GM23338 (cell line): ENCODE measurements at regions not wholly inside any gene's neighbourhood (a gene's known extent, or its start where the extent isn't known, plus 50 kb on each side); places are given as distances from the start of the nearest gene placed in this dataset.
A peak's percentile ranks its signal among the peaks of the same experiment; 100 is the strongest.

ENCODE experiments used
- ATAC-seq: fragments of 200-7000 bp; cut with Tn5 transposase; 3 replicates; pipeline ENCODE4 v1.9.1; 2020
- DNase-seq: peaks from one replicate; pipeline ENCODE4 v3.0.0-alpha.2; 2015; ENCODE audit warnings: low spot score
- H2AFZ ChIP-seq: fragments of 200-600 bp; sonication (generic); 2 replicates; pipeline ENCODE4 v1.8.0; 2016; ENCODE audit warnings: antibody characterized with exemption, mild to moderate bottlenecking, moderate library complexity
- H3F3A ChIP-seq: fragments of 200-600 bp; sonication (generic); replicated peaks from 2 replicates; pipeline ENCODE4 v1.8.0; 2017; ENCODE audit warnings: antibody characterized with exemption, mixed run types, low read depth
- H3K27ac ChIP-seq: fragments of 200-600 bp; sonication (generic); 2 replicates; pipeline ENCODE4 v1.6.1; 2016; ENCODE audit warnings: low read depth
- H3K27me3 ChIP-seq: fragments of 200-600 bp; sonication (generic); 2 replicates; pipeline ENCODE4 v1.8.0; 2016; ENCODE audit warnings: mild to moderate bottlenecking, mixed run types, moderate library complexity; ENCODE audit not compliant: insufficient read depth
- H3K36me3 ChIP-seq: fragments of 200-600 bp; sonication (generic); 2 replicates; pipeline ENCODE4 v1.8.0; 2016; ENCODE audit warnings: mild to moderate bottlenecking; ENCODE audit not compliant: insufficient read depth
- H3K4me1 ChIP-seq: fragments of 200-600 bp; sonication (generic); 2 replicates; pipeline ENCODE4 v1.8.0; 2016; ENCODE audit warnings: mild to moderate bottlenecking, moderate library complexity; ENCODE audit not compliant: insufficient read depth
- H3K4me2 ChIP-seq: fragments of 200-600 bp; sonication (generic); 2 replicates; pipeline ENCODE4 v1.7.1; 2017; ENCODE audit warnings: mixed run types
- H3K4me3 ChIP-seq: fragments of 200-600 bp; sonication (generic); 2 replicates; pipeline ENCODE4 v1.6.1; 2016; ENCODE audit warnings: mixed run types
- H3K79me2 ChIP-seq: fragments of 200-600 bp; sonication (generic); replicated peaks from 2 replicates; pipeline ENCODE4 v1.8.0; 2017; ENCODE audit warnings: mild to moderate bottlenecking; ENCODE audit not compliant: insufficient read depth
- H3K9me2 ChIP-seq: fragments of 200-600 bp; sonication (generic); 2 replicates; pipeline ENCODE4 v1.8.0; 2017; ENCODE audit not compliant: insufficient read depth
- H4K20me1 ChIP-seq: fragments of 200-600 bp; sonication (generic); replicated peaks from 2 replicates; pipeline ENCODE4 v1.8.0; 2017; ENCODE audit warnings: mild to moderate bottlenecking; ENCODE audit not compliant: insufficient read depth
- H3K27ac Mint-ChIP-seq: 2 replicates; pipeline ENCODE4 v1.8.0; 2020; ENCODE audit warnings: inconsistent platforms, mild to moderate bottlenecking, moderate library complexity, mixed read lengths
- H3K27me3 Mint-ChIP-seq: 3 replicates; pipeline ENCODE4 v1.8.0; 2022; ENCODE audit warnings: low read depth, mild to moderate bottlenecking, moderate library complexity, mixed read lengths, inconsistent platforms; ENCODE audit not compliant: insufficient read depth, poor library complexity
- H3K36me3 Mint-ChIP-seq: 3 replicates; pipeline ENCODE4 v1.8.0; 2021; ENCODE audit warnings: low read depth, mild to moderate bottlenecking, inconsistent platforms, moderate library complexity, mixed read lengths
- H3K4me1 Mint-ChIP-seq: 3 replicates; pipeline ENCODE4 v1.8.0; 2020; ENCODE audit warnings: mild to moderate bottlenecking, inconsistent platforms, mixed read lengths
- H3K4me3 Mint-ChIP-seq: 3 replicates; pipeline ENCODE4 v1.8.0; 2021; ENCODE audit warnings: moderate library complexity, mild to moderate bottlenecking, inconsistent platforms, mixed read lengths
- H3K9me3 Mint-ChIP-seq: 3 replicates; pipeline ENCODE4 v1.8.0; 2020; ENCODE audit warnings: moderate library complexity, mild to moderate bottlenecking, inconsistent platforms, mixed read lengths
- CREB1 ChIP-seq: fragments of 250-450 bp; sonication (Bioruptor Pico); IDR thresholded peaks from 2 replicates; pipeline ENCODE4 v1.5.0; 2020; ENCODE audit warnings: low read depth, mild to moderate bottlenecking, moderate library complexity
- EZH2 ChIP-seq: fragments of 200-600 bp; sonication (generic); IDR thresholded peaks from one replicate; pipeline ENCODE4 v1.8.0; 2017; ENCODE audit warnings: antibody characterized with exemption, mild to moderate bottlenecking, low read depth; ENCODE audit not compliant: unreplicated experiment
- EZH2phosphoT487 ChIP-seq: fragments of 200-600 bp; sonication (generic); IDR thresholded peaks from one replicate; pipeline ENCODE4 v1.8.1; 2018; ENCODE audit warnings: antibody characterized with exemption; ENCODE audit not compliant: unreplicated experiment
- JUNB ChIP-seq: IDR thresholded peaks from one replicate; pipeline ENCODE4 v1.6.1; 2016; ENCODE audit warnings: antibody characterized with exemption; ENCODE audit not compliant: unreplicated experiment
- NANOG ChIP-seq: IDR thresholded peaks from 2 replicates; pipeline ENCODE4 v1.6.1; 2016; ENCODE audit warnings: antibody characterized with exemption, borderline replicate concordance
- POLR2AphosphoS5 ChIP-seq: IDR thresholded peaks from 2 replicates; pipeline ENCODE4 v1.6.1; 2016; ENCODE audit warnings: antibody characterized with exemption, low read depth
- STAT1 ChIP-seq: IDR thresholded peaks from one replicate; pipeline ENCODE4 v1.6.1; 2016; ENCODE audit warnings: antibody characterized with exemption; ENCODE audit not compliant: unreplicated experiment
- ZNF114 ChIP-seq: fragments of 250-450 bp; sonication (Bioruptor Pico); IDR thresholded peaks from 2 replicates; pipeline ENCODE4 v1.5.0; 2020; ENCODE audit warnings: mild to moderate bottlenecking, moderate library complexity
- ZNF331 ChIP-seq: fragments of 250-450 bp; sonication (Bioruptor Pico); IDR thresholded peaks from 2 replicates; pipeline ENCODE4 v1.5.0; 2020; ENCODE audit warnings: low read depth, mild to moderate bottlenecking, moderate library complexity
- ZNF462 ChIP-seq: fragments of 250-450 bp; sonication (Bioruptor Pico); IDR thresholded peaks from 2 replicates; pipeline ENCODE4 v1.5.0; 2020; ENCODE audit warnings: mild to moderate bottlenecking, moderate library complexity
- TF ChIP-seq, protein P1 (sequence below): IDR thresholded peaks from 2 replicates; pipeline ENCODE4 v1.6.1; 2016; ENCODE audit warnings: antibody characterized with exemption

GRCh38 chr2:21774691-21775368 lies 651.1 kb downstream of the TDRD15 start:
- no peaks in the 10 kb centered on the region for H3K79me2 ChIP-seq
- no peak overlapping the region for H3K27ac ChIP-seq
- Mint-ChIP-seq H3K4me1 (peaks cover 7% of the 10 kb centered on the region; the same call in 2 of the 3 replicates), H3K27me3 (peaks cover 6% of the 10 kb centered on the region), H3K4me3 (no peak overlapping the region), H3K9me3 (no peaks in the 10 kb centered on the region), H3K27ac (peak overlapping the region; percentile 56; the same call in 1 of the 2 replicates), H3K36me3 (no peaks in the 10 kb centered on the region)
- no peak for DNase-seq
- no peak overlapping the region for H3K4me2 ChIP-seq
- no peaks in the 10 kb centered on the region for H3K27me3 ChIP-seq
- no peaks in the 10 kb centered on the region; the same call in 1 of the 2 replicates for H3K36me3 ChIP-seq
- no peak; the same call in 2 of the 3 replicates for ATAC-seq
- TF ChIP-seq JUNB (no peak), NANOG (no peak), ZNF114 (CRISPR knock-in tag) (no peak), EZH2 (no peak)
- no peaks in the 10 kb centered on the region for H3K4me1 ChIP-seq
- no peaks in the 10 kb centered on the region for H3K9me2 ChIP-seq
- H3K4me3 ChIP-seq: no peak overlapping the region
- H3F3A ChIP-seq: no peaks in the 10 kb centered on the region
- H4K20me1 ChIP-seq: no peaks in the 10 kb centered on the region
- H2AFZ ChIP-seq: no peak overlapping the region

DNA sequence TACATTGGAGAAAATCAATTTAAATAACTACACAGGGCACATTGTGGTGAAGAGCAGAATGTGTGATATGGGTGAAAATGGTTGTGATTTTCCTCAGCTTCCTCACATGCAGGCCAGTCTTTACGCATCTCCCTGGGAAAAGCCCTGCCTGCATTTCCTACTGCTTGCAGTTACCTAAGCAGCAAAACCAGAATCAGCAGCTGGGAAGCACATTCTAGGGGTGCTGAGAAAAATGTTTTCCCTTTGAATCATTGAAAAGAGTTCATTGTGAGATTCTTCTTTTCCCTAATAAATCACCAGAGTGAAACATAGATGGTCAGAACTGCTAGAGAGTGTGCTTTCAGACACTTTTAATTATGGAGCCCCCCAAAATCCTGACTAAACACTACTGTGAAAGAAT lies 656.0 kb downstream of the TDRD15 start:
- no peaks in the 10 kb centered on the region for H3K9me3 Mint-ChIP-seq
- Histone ChIP-seq H3K27ac (no peak overlapping the region), H3F3A (no peaks in the 10 kb centered on the region), H3K36me3 (no peaks in the 10 kb centered on the region; the same call in 1 of the 2 replicates), H3K79me2 (no peaks in the 10 kb centered on the region), H2AFZ (no peak overlapping the region), H3K4me2 (no peak overlapping the region), H3K4me1 (no peaks in the 10 kb centered on the region), H4K20me1 (no peaks in the 10 kb centered on the region), H3K27me3 (no peaks in the 10 kb centered on the region), H3K9me2 (no peaks in the 10 kb centered on the region), H3K4me3 (no peak overlapping the region)
- H3K27me3 Mint-ChIP-seq: peaks cover 5% of the 10 kb centered on the region
- no peak overlapping the region for H3K4me3 Mint-ChIP-seq
- H3K36me3 Mint-ChIP-seq: no peaks in the 10 kb centered on the region
- peaks cover 4% of the 10 kb centered on the region; the same call in 2 of the 3 replicates for H3K4me1 Mint-ChIP-seq
- no peak overlapping the region for H3K27ac Mint-ChIP-seq
- no peak for DNase-seq
- no peak for ATAC-seq
- TF ChIP-seq EZH2 (no peak), ZNF462 (CRISPR knock-in tag) (no peak), ZNF331 (CRISPR knock-in tag) (no peak), ZNF114 (CRISPR knock-in tag) (no peak), POLR2AphosphoS5 (no peak), STAT1 (no peak), EZH2phosphoT487 (no peak), JUNB (no peak), NANOG (no peak), CREB1 (no peak)
- TF ChIP-seq, protein P1, sequence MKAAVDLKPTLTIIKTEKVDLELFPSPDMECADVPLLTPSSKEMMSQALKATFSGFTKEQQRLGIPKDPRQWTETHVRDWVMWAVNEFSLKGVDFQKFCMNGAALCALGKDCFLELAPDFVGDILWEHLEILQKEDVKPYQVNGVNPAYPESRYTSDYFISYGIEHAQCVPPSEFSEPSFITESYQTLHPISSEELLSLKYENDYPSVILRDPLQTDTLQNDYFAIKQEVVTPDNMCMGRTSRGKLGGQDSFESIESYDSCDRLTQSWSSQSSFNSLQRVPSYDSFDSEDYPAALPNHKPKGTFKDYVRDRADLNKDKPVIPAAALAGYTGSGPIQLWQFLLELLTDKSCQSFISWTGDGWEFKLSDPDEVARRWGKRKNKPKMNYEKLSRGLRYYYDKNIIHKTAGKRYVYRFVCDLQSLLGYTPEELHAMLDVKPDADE: no peak
